ENCODE measurements at regions not wholly inside any gene's neighbourhood (a gene's known extent, or its start where the extent isn't known, plus 50 kb on each side); places are given as distances from the start of the nearest gene placed in this dataset.

DNA sequence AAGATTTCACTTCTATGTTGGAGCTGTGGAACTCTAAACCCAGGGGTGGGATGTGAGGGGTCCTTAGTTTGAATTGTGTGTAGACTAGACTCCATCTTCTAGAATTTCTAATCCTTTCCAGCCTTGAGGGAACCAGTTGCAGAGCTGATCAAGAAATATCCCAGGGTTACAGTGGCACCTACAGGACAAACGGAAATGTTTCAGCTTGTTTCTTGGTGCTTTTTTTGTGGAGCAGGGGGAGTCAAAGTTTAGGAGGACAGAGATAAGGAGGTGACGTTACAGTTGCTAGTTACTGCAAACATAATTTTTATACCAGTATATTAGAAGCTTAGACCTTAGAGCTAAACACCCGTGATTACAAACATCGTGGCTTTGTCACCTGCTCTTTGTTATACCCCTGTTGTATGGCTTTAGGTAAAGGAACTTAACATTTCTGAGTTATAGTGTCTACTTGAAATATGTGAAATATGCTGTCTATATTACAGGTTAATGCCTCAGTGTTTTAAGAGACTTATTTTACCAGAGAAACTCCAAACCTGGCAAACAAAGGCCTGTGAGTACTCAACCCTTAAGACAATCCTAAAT, 84.5 kb upstream of the DYNC1I1 start:
- no peak overlapping the region for H3K4me3 Mint-ChIP-seq
- TF ChIP-seq, protein P1, sequence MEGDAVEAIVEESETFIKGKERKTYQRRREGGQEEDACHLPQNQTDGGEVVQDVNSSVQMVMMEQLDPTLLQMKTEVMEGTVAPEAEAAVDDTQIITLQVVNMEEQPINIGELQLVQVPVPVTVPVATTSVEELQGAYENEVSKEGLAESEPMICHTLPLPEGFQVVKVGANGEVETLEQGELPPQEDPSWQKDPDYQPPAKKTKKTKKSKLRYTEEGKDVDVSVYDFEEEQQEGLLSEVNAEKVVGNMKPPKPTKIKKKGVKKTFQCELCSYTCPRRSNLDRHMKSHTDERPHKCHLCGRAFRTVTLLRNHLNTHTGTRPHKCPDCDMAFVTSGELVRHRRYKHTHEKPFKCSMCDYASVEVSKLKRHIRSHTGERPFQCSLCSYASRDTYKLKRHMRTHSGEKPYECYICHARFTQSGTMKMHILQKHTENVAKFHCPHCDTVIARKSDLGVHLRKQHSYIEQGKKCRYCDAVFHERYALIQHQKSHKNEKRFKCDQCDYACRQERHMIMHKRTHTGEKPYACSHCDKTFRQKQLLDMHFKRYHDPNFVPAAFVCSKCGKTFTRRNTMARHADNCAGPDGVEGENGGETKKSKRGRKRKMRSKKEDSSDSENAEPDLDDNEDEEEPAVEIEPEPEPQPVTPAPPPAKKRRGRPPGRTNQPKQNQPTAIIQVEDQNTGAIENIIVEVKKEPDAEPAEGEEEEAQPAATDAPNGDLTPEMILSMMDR (conservative IDR thresholded peaks at IDR 0.05), result peak; percentile 69
- no peaks in the 10 kb centered on the region for H3K27me3 Mint-ChIP-seq (ENCODE audit: low read depth)

GRCh38 chr7:95686109-95686508, 86.2 kb upstream of the DYNC1I1 start:
- Mint-ChIP-seq H3K27ac (ENCODE audit: unreplicated experiment) (no peak overlapping the region), H3K9me3 (no peaks in the 10 kb centered on the region), H3K27me3 (ENCODE audit: low read depth) (no peaks in the 10 kb centered on the region), H3K36me3 (ENCODE audit: low read depth) (no peaks in the 10 kb centered on the region), H3K4me3 (no peak overlapping the region), H3K4me1 (peaks cover 32% of the 10 kb centered on the region)
- TF ChIP-seq, protein P1 (conservative IDR thresholded peaks at IDR 0.05), result peak; percentile 68
- peak; percentile 9 for DNase-seq (ENCODE audit: low read depth, low spot score)

More for the DNA sequence above, 84.5 kb upstream of the DYNC1I1 start:
- peaks cover 28% of the 10 kb centered on the region for H3K4me1 Mint-ChIP-seq
- H3K9me3 Mint-ChIP-seq, result no peaks in the 10 kb centered on the region
- peak; percentile 25 for DNase-seq (ENCODE audit: low read depth, low spot score)
- H3K27ac Mint-ChIP-seq (ENCODE audit: unreplicated experiment), result no peak overlapping the region
- H3K36me3 Mint-ChIP-seq (ENCODE audit: low read depth), result no peaks in the 10 kb centered on the region

GRCh38 chr7:95684505-95684904, 87.8 kb upstream of the DYNC1I1 start:
- no peak for DNase-seq (ENCODE audit: low read depth, low spot score)
- H3K27ac Mint-ChIP-seq (ENCODE audit: unreplicated experiment), result no peak overlapping the region
- no peaks in the 10 kb centered on the region for H3K9me3 Mint-ChIP-seq

DNA sequence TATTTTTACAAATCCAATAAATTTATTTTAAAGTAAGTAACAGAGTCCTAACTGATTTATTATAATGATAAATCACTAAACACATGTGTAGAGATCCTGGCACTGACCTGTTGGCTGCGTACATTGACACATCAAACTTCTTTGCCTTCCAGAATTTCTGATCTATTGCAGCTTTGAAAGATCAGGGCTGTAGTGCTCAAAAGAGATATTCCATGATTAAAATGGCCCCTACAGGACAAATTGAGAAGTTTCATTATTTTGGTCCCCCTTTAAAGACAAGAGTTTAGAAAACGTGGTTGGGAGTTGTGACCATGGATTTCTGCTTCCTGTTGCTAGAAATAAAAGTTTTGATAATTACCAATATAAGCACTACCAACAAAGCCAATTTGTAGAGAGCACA, 87.7 kb upstream of the PDK4 start:
- peaks cover 27% of the 10 kb centered on the region for H3K4me1 Mint-ChIP-seq
- peaks cover 3% of the 10 kb centered on the region for H3K9me3 Mint-ChIP-seq

More at GRCh38 chr7:95684505-95684904, 87.8 kb upstream of the DYNC1I1 start:
- TF ChIP-seq, protein P1 (conservative IDR thresholded peaks at IDR 0.05), result no peak
- peaks cover 27% of the 10 kb centered on the region for H3K4me1 Mint-ChIP-seq
- no peaks in the 10 kb centered on the region for H3K27me3 Mint-ChIP-seq (ENCODE audit: low read depth)
- H3K36me3 Mint-ChIP-seq (ENCODE audit: low read depth), result no peaks in the 10 kb centered on the region
- H3K4me3 Mint-ChIP-seq, result no peak overlapping the region

GRCh38 chr7:95682913-95683312, 86.6 kb upstream of the PDK4 start:
- no peak overlapping the region for H3K4me3 Mint-ChIP-seq
- H3K4me1 Mint-ChIP-seq, result peaks cover 27% of the 10 kb centered on the region
- H3K36me3 Mint-ChIP-seq (ENCODE audit: low read depth), result no peaks in the 10 kb centered on the region
- no peak overlapping the region for H3K27ac Mint-ChIP-seq (ENCODE audit: unreplicated experiment)
- TF ChIP-seq, protein P1 (conservative IDR thresholded peaks at IDR 0.05), result no peak
- no peaks in the 10 kb centered on the region for H3K27me3 Mint-ChIP-seq (ENCODE audit: low read depth)
- peaks cover 3% of the 10 kb centered on the region for H3K9me3 Mint-ChIP-seq
- no peak for DNase-seq (ENCODE audit: low read depth, low spot score)

More for the DNA sequence above, 87.7 kb upstream of the PDK4 start:
- Mint-ChIP-seq H3K27me3 (ENCODE audit: low read depth) (no peaks in the 10 kb centered on the region), H3K36me3 (ENCODE audit: low read depth) (no peaks in the 10 kb centered on the region), H3K27ac (ENCODE audit: unreplicated experiment) (no peak overlapping the region), H3K4me3 (no peak overlapping the region)
- TF ChIP-seq, protein P1 (conservative IDR thresholded peaks at IDR 0.05), result peak; percentile 70
- no peak for DNase-seq (ENCODE audit: low read depth, low spot score)
